Thyroid gland (tissue), 4 donors: ENCODE measurements at regions not wholly inside any gene's neighbourhood (a gene's known extent, or its start where the extent isn't known, plus 50 kb on each side); places are given as distances from the start of the nearest gene placed in this dataset.
A peak's percentile ranks its signal among the peaks of the same experiment; 100 is the strongest.

ENCODE experiments used
- DNase-seq, 2 donors: peaks; one replicate each; pipeline ENCODE4 v3.0.0-alpha.2; 2019
- H3K27ac ChIP-seq, 3 donors: fragments of 200-600 bp; sonication (generic); 1 replicate in 2 of 3; 2 replicates in 1 of 3; pipeline ENCODE4 v1.5.1; 2016 to 2019; ENCODE audit warnings: mild to moderate bottlenecking in 1 of 3, moderate library complexity in 1 of 3
- H3K27me3 ChIP-seq: fragments of 200-600 bp; sonication (generic); one replicate; pipeline ENCODE4 v1.5.1; 2019
- H3K36me3 ChIP-seq, 2 donors: fragments of 200-600 bp; sonication (generic); one replicate each; pipeline ENCODE4 v1.5.1; 2016 to 2019
- H3K4me1 ChIP-seq, 2 donors: fragments of 200-600 bp; sonication (generic); one replicate each; pipeline ENCODE4 v1.5.1; 2017 to 2019
- H3K4me3 ChIP-seq, 3 donors: fragments of 200-600 bp; sonication (generic); replicated peaks in 1 of 3; 1 replicate in 2 of 3; 2 replicates in 1 of 3; pipeline ENCODE4 v1.5.1; 2016; ENCODE audit warnings: mild to moderate bottlenecking in 1 of 3
- H3K9me3 ChIP-seq: fragments of 200-600 bp; sonication (generic); one replicate; pipeline ENCODE4 v1.5.1; 2017
- POLR2A ChIP-seq, 2 donors: fragments of 450-650 bp; IDR thresholded peaks; one replicate each; pipeline ENCODE4 v1.6.1; 2017; ENCODE audit warnings: antibody characterized with exemption in 2 of 2, mild to moderate bottlenecking in 2 of 2, moderate library complexity in 1 of 2
- WGBS, 2 donors: methylation state at CpG; one replicate each; pipeline ENCODE4 v1.1.5; 2017; 5-methylcytosine and 5-hydroxymethylcytosine counted together
- intact Hi-C: fragments of 100-400 bp; cut with DNase I; formaldehyde crosslinking; loops from one replicate; pipeline ENCODE4 v1.15.1; 2023
- TF ChIP-seq, protein P1 (sequence below), 6 experiments: fragments of 200-600 bp in 3 of 6; fragments of 450-650 bp in 3 of 6; sonication (generic) in 3 of 6; IDR thresholded peaks; one replicate each; pipeline ENCODE4 v1.5.1; 2016 to 2019; ENCODE audit warnings: antibody characterized with exemption in 6 of 6, mild to moderate bottlenecking in 2 of 6, inconsistent platforms in 1 of 6, moderate library complexity in 1 of 6

DNA sequence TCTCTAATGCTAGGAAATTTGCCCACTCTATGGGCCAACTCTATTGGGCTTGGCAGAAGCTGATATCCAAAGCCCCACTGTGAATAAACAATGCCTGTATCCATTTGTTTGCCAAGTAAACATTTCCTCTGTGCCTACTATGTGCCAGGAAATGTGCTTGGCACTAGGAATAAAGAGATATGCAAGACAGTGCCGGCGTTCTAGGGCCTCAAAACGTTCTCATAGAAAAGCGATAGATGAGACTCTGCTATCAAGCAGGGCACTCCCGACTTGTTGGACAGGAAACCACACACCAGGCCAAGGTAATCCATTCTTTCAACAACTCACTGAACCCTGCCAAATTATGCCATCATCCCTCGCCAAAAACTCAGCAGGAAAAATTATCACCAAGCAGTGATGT is 196.7 kb downstream of the IPMK start:
- H3K36me3 ChIP-seq = no peaks in the 10 kb centered on the region
- WGBS, 2 donors = 82 to 92% methylated on average over 6 of the region's 6 CpGs
- H3K9me3 ChIP-seq = no peaks in the 10 kb centered on the region
- intact Hi-C loops = no loop called here
- no peak overlapping the region for H3K27ac ChIP-seq
- no peak for DNase-seq
- no peaks in the 10 kb centered on the region for H3K4me1 ChIP-seq
- H3K27me3 ChIP-seq = no peaks in the 10 kb centered on the region
- H3K4me3 ChIP-seq = no peak overlapping the region
- TF ChIP-seq, protein P1, sequence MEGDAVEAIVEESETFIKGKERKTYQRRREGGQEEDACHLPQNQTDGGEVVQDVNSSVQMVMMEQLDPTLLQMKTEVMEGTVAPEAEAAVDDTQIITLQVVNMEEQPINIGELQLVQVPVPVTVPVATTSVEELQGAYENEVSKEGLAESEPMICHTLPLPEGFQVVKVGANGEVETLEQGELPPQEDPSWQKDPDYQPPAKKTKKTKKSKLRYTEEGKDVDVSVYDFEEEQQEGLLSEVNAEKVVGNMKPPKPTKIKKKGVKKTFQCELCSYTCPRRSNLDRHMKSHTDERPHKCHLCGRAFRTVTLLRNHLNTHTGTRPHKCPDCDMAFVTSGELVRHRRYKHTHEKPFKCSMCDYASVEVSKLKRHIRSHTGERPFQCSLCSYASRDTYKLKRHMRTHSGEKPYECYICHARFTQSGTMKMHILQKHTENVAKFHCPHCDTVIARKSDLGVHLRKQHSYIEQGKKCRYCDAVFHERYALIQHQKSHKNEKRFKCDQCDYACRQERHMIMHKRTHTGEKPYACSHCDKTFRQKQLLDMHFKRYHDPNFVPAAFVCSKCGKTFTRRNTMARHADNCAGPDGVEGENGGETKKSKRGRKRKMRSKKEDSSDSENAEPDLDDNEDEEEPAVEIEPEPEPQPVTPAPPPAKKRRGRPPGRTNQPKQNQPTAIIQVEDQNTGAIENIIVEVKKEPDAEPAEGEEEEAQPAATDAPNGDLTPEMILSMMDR (IDR thresholded peaks at IDR 0.05) = no peak
- no peak for TF ChIP-seq POLR2A (IDR thresholded peaks at IDR 0.05)

DNA sequence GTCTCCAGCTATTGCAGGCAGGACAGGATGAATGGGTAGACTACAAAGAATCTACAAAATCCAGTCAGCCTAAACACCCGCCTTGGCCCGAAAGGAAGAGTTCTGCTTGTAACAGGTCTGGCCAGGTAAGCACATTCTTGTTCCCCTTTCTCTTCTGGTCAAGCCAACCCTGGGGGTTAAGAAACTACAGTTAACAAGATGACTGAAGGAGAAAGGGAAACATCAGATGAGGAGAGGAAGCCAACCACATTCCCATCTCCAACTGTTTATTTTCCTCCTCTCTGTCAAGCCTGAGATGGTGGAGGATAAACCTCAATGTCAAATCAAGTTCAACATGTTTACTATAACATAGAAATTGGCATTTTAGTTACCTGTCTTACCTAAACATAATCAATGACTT is 198.9 kb downstream of the IPMK start:
- DNase-seq = no peak
- Histone ChIP-seq H3K27ac (no peak overlapping the region), H3K4me1 (peaks cover 0 to 2% of the 10 kb centered on the region in 2 donors), H3K36me3 (no peaks in the 10 kb centered on the region), H3K4me3 (no peak overlapping the region), H3K9me3 (no peaks in the 10 kb centered on the region), H3K27me3 (no peaks in the 10 kb centered on the region)
- intact Hi-C loops = loop anchor here (5.0 kb wide), 1 partner anchor 727 kb away; no protein-coding TSS in a partner anchor
- TF ChIP-seq, protein P1 (IDR thresholded peaks at IDR 0.05) = no peak
- TF ChIP-seq POLR2A (IDR thresholded peaks at IDR 0.05) = no peak
- 93% methylated on average over 2 of the region's 2 CpGs for WGBS, 2 donors

DNA sequence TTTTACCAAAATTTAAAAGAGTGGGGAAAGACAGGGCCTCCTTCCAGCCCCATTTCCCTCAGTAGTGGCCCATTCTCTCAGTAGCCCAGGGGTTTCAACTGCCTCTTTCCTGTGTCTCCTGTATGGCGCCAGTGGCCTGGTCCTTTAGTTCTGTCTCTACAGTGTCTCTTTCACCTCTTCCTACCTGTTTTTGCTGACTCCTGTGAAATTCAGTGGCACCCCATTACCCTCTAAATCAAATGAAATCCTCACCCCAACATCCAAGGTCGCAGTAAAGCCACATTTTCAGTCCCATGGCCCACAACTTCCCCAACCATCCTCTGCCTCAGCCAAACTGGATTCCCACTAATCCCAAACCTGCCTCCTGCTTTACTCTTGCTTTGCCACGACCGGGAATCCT is 200.7 kb downstream of the IPMK start:
- H3K9me3 ChIP-seq = no peaks in the 10 kb centered on the region
- no peaks in the 10 kb centered on the region for H3K27me3 ChIP-seq
- DNase-seq = no peak
- 80 to 89% methylated on average over 3 of the region's 4 CpGs for WGBS, 2 donors
- TF ChIP-seq, protein P1 (IDR thresholded peaks at IDR 0.05) = no peak
- TF ChIP-seq POLR2A (IDR thresholded peaks at IDR 0.05) = no peak
- intact Hi-C loops = loop anchor here (5.0 kb wide), 1 partner anchor 725 kb away; no protein-coding TSS in a partner anchor
- peaks cover 0 to 14% of the 10 kb centered on the region in 2 donors for H3K4me1 ChIP-seq
- H3K27ac ChIP-seq = no peak overlapping the region
- no peaks in the 10 kb centered on the region for H3K36me3 ChIP-seq
- no peak overlapping the region for H3K4me3 ChIP-seq

DNA sequence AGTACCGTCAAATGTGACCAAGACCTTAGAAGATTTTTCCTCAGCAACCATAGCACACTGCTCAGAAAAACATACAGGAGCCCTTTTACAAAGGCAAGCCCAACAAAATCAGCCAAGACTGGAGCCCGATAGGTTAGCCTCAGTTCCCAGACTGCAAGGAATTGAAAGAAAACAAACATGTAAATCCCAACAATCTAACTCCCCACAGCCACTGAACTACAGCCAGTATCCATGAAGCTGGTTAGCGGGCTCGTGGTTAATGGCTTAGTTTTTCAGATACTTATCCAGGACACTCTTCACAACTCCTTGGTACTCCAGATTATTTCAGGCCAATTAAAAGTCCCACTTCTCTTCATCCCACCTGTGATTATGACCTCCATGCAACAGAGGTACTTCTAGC is 201.6 kb downstream of the IPMK start:
- H3K36me3 ChIP-seq = no peaks in the 10 kb centered on the region
- H3K4me3 ChIP-seq = no peak overlapping the region
- TF ChIP-seq, protein P1 (IDR thresholded peaks at IDR 0.05) = no peak
- no peak for TF ChIP-seq POLR2A (IDR thresholded peaks at IDR 0.05)
- H3K9me3 ChIP-seq = no peaks in the 10 kb centered on the region
- WGBS, 2 donors = 58 to 59% methylated on average over 4 of the region's 4 CpGs
- H3K27ac ChIP-seq = no peak overlapping the region
- no peak for DNase-seq
- no peaks in the 10 kb centered on the region for H3K27me3 ChIP-seq
- intact Hi-C loops = loop anchor here (5.0 kb wide), 1 partner anchor 724 kb away; no protein-coding TSS in a partner anchor
- peaks cover 0 to 14% of the 10 kb centered on the region in 2 donors for H3K4me1 ChIP-seq

DNA sequence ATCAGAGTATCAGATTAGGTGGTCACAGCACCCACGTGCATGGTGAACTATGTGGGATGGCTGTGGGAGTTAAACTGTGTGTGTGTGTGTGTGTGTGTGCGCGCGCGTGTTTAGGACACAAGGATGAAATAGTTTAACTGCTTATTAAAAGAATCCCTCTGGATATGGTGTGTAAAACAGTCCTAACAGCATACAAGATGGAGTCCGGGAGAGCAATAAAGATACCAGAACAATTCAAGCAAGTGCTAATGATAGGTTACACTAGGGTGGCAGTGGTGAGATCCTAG is 202.2 kb downstream of the IPMK start:
- intact Hi-C loops = loop anchor here (5.0 kb wide), 1 partner anchor 723 kb away; no protein-coding TSS in a partner anchor
- WGBS, 2 donors = 46 to 63% methylated on average over 6 of the region's 6 CpGs

More for the DNA sequence above, 202.2 kb downstream of the IPMK start:
- H3K27me3 ChIP-seq = no peaks in the 10 kb centered on the region
- no peaks in the 10 kb centered on the region for H3K9me3 ChIP-seq
- H3K4me1 ChIP-seq = peaks cover 0 to 14% of the 10 kb centered on the region in 2 donors
- no peak overlapping the region for H3K4me3 ChIP-seq
- TF ChIP-seq, protein P1 (IDR thresholded peaks at IDR 0.05) = no peak
- TF ChIP-seq POLR2A (IDR thresholded peaks at IDR 0.05) = no peak
- H3K36me3 ChIP-seq = no peaks in the 10 kb centered on the region
- peak in 1 of 2 donors; percentile 15 for DNase-seq
- H3K27ac ChIP-seq = no peak overlapping the region
